PC-9 (cell line): ENCODE measurements at regions not wholly inside any gene's neighbourhood (a gene's known extent, or its start where the extent isn't known, plus 50 kb on each side); places are given as distances from the start of the nearest gene placed in this dataset.

ENCODE experiments used
- BruUV-seq: library from RNA; stranded (reverse); fragments of 400-500 nt; replicated peaks from 2 replicates; lab custom pipeline; 2021; lab: Mats Ljungman, UMichigan
- CTCF ChIA-PET: fragments of 300-600 bp; sonication (Branson Sonifier 250); formaldehyde crosslinking; loops from one replicate; lab custom pipeline; 2022; ENCODE audit warnings: antibody characterized with exemption; lab: Charles Lee
- POLR2A ChIA-PET: fragments of 300-600 bp; sonication (Branson Sonifier 250); formaldehyde crosslinking; loops from one replicate; lab custom pipeline; 2022; ENCODE audit warnings: antibody characterized with exemption; ENCODE audit not compliant: unreplicated experiment; lab: Charles Lee
- DNase-seq, 2 experiments: peaks; one replicate each; pipeline versions ENCODE4 v3.0.0 to v3.0.0-alpha.2; 2015 to 2022; ENCODE audit warnings: mixed read lengths in 1 of 2
- H2AFZ ChIP-seq: fragments of 200-600 bp; sonication (generic); 2 replicates; pipeline ENCODE4 v1.8.1; 2017; ENCODE audit warnings: antibody characterized with exemption
- H3F3A ChIP-seq: fragments of 200-600 bp; sonication (generic); 2 replicates; pipeline ENCODE4 v1.8.1; 2017; ENCODE audit warnings: antibody characterized with exemption, mild to moderate bottlenecking, low read depth; ENCODE audit not compliant: insufficient read depth
- H3K27ac ChIP-seq: fragments of 200-600 bp; sonication (generic); 2 replicates; pipeline ENCODE4 v1.6.1; 2016; ENCODE audit warnings: mixed run types
- H3K27me3 ChIP-seq: fragments of 200-600 bp; sonication (generic); 2 replicates; pipeline ENCODE4 v1.6.1; 2016; ENCODE audit warnings: low read depth, mixed run types; ENCODE audit not compliant: insufficient read depth
- H3K36me3 ChIP-seq: fragments of 200-600 bp; sonication (generic); 2 replicates; pipeline ENCODE4 v1.6.1; 2016; ENCODE audit warnings: low read depth, mixed run types
- H3K4me1 ChIP-seq: fragments of 200-600 bp; sonication (generic); replicated peaks from 2 replicates; pipeline ENCODE4 v1.6.1; 2016; ENCODE audit warnings: mixed run types; ENCODE audit not compliant: insufficient read depth
- H3K4me2 ChIP-seq: fragments of 200-600 bp; sonication (generic); 2 replicates; pipeline ENCODE4 v1.6.1; 2017; ENCODE audit warnings: mixed run types
- H3K4me3 ChIP-seq: fragments of 200-600 bp; sonication (generic); 2 replicates; pipeline ENCODE4 v1.6.1; 2016; ENCODE audit warnings: mixed run types
- H3K79me2 ChIP-seq: fragments of 200-600 bp; sonication (generic); 2 replicates; pipeline ENCODE4 v1.6.1; 2017; ENCODE audit warnings: low read depth, mixed run types
- H3K9me2 ChIP-seq: fragments of 200-600 bp; sonication (generic); 2 replicates; pipeline ENCODE4 v1.8.1; 2017; ENCODE audit warnings: mild to moderate bottlenecking; ENCODE audit not compliant: insufficient read depth
- H3K9me3 ChIP-seq: fragments of 200-600 bp; sonication (generic); 2 replicates; pipeline ENCODE4 v1.8.1; 2016; ENCODE audit warnings: low read depth; ENCODE audit not compliant: insufficient read depth
- H4K20me1 ChIP-seq: fragments of 200-600 bp; sonication (generic); 2 replicates; pipeline ENCODE4 v1.8.1; 2017; ENCODE audit not compliant: insufficient read depth
- CTCF ChIP-seq: fragments of 200-600 bp; sonication (generic); conservative IDR thresholded peaks from 2 replicates; pipeline ENCODE4 v1.6.1; 2017; ENCODE audit warnings: mixed run types, antibody characterized with exemption, mild to moderate bottlenecking, moderate library complexity
- EZH2 ChIP-seq: fragments of 200-600 bp; sonication (generic); IDR thresholded peaks from 2 replicates; pipeline ENCODE4 v1.8.0; 2017; ENCODE audit warnings: antibody characterized with exemption, low read depth
- intact Hi-C: fragments of 100-400 bp; cut with micrococcal nuclease; formaldehyde crosslinking; loops from one replicate; pipeline ENCODE4 v1.10.0; 2022; ENCODE audit not compliant: unreplicated experiment

GRCh38 chr6:163712981-163713380, 298.5 kb downstream of the QKI start:
- TF ChIP-seq CTCF (no peak), EZH2 (no peak)
- no peak for DNase-seq
- Histone ChIP-seq H3F3A (no peaks in the 10 kb centered on the region), H3K27ac (no peak overlapping the region), H3K36me3 (no peaks in the 10 kb centered on the region), H3K9me2 (no peaks in the 10 kb centered on the region), H3K27me3 (peaks cover 72% of the 10 kb centered on the region), H3K4me2 (no peak overlapping the region), H3K79me2 (no peaks in the 10 kb centered on the region), H4K20me1 (no peaks in the 10 kb centered on the region), H3K9me3 (no peaks in the 10 kb centered on the region), H3K4me1 (no peaks in the 10 kb centered on the region), H2AFZ (no peak overlapping the region), H3K4me3 (no peak overlapping the region)
- ChIA-PET CTCF (no interaction called here), POLR2A (no interaction called here)
- intact Hi-C loops, result no loop called here
- no TSS peak for BruUV-seq

- H3K27ac ChIP-seq, result no peak overlapping the region
- no peaks in the 10 kb centered on the region for H3K4me1 ChIP-seq
- no peaks in the 10 kb centered on the region for H3K9me3 ChIP-seq
- BruUV-seq, result no TSS peak
- POLR2A ChIA-PET, result no interaction called here
- peaks cover 71% of the 10 kb centered on the region for H3K27me3 ChIP-seq
- no peaks in the 10 kb centered on the region for H4K20me1 ChIP-seq
- H3K9me2 ChIP-seq, result no peaks in the 10 kb centered on the region
- DNase-seq, result no peak
- H3K4me2 ChIP-seq, result no peak overlapping the region
- H3K79me2 ChIP-seq, result no peaks in the 10 kb centered on the region
- no peaks in the 10 kb centered on the region for H3F3A ChIP-seq
- H3K36me3 ChIP-seq, result no peaks in the 10 kb centered on the region
- CTCF ChIA-PET, result no interaction called here
- H3K4me3 ChIP-seq, result no peak overlapping the region
- H2AFZ ChIP-seq, result no peak overlapping the region
- intact Hi-C loops, result no loop called here
- no peak for TF ChIP-seq EZH2
- no peak for TF ChIP-seq CTCF
Observed at GRCh38 chr6:163712566-163712961, 298.0 kb downstream of the QKI start.

GRCh38 chr6:163711615-163712565, 297.4 kb downstream of the QKI start:
- Histone ChIP-seq H3K4me2 (no peak overlapping the region), H3F3A (no peaks in the 10 kb centered on the region), H3K4me1 (no peaks in the 10 kb centered on the region), H3K36me3 (no peaks in the 10 kb centered on the region), H3K27me3 (peaks cover 72% of the 10 kb centered on the region), H3K79me2 (no peaks in the 10 kb centered on the region), H2AFZ (no peak overlapping the region), H3K9me2 (no peaks in the 10 kb centered on the region), H4K20me1 (no peaks in the 10 kb centered on the region), H3K4me3 (no peak overlapping the region), H3K9me3 (no peaks in the 10 kb centered on the region), H3K27ac (no peak overlapping the region)
- intact Hi-C loops, result no loop called here
- POLR2A ChIA-PET, result no interaction called here
- CTCF ChIA-PET, result no interaction called here
- no TSS peak for BruUV-seq
- no peak for DNase-seq
- TF ChIP-seq EZH2 (no peak), CTCF (no peak)
